Chondrocyte (in vitro differentiated cells): ENCODE measurements at regions not wholly inside any gene's neighbourhood (a gene's known extent, or its start where the extent isn't known, plus 50 kb on each side); places are given as distances from the start of the nearest gene placed in this dataset.
"Not testable (repeated sequence)": the region's sequence is repeated elsewhere in the genome, so short reads cannot be mapped to it uniquely, and the experiment has no call there.

Experiments
- DNase-seq: peaks from one replicate; pipeline ENCODE4 v3.0.0; 2021; ENCODE audit warnings: mixed read lengths, low spot score
- H3K27ac Mint-ChIP-seq: one replicate; pipeline ENCODE4 v1.8.0; 2021; ENCODE audit warnings: mild to moderate bottlenecking, moderate library complexity, mixed read lengths; ENCODE audit not compliant: unreplicated experiment
- H3K27me3 Mint-ChIP-seq: 2 replicates; pipeline ENCODE4 v1.8.0; 2021; ENCODE audit warnings: low read depth, mixed read lengths
- H3K36me3 Mint-ChIP-seq: 2 replicates; pipeline ENCODE4 v1.8.0; 2021; ENCODE audit warnings: low read depth, mixed read lengths
- H3K4me1 Mint-ChIP-seq: 2 replicates; pipeline ENCODE4 v1.8.0; 2021; ENCODE audit warnings: low read depth, mild to moderate bottlenecking, mixed read lengths
- H3K4me3 Mint-ChIP-seq: one replicate; pipeline ENCODE4 v1.8.0; 2021; ENCODE audit warnings: mild to moderate bottlenecking, moderate library complexity, mixed read lengths; ENCODE audit not compliant: unreplicated experiment
- H3K9me3 Mint-ChIP-seq: 2 replicates; pipeline ENCODE4 v1.8.0; 2021; ENCODE audit warnings: low read depth, mixed read lengths
- TF ChIP-seq, protein P1 (sequence below): fragments of 200-600 bp; sonication (generic); IDR thresholded peaks from 2 replicates; pipeline ENCODE4 v1.5.0; 2021; ENCODE audit warnings: antibody characterized with exemption, mild to moderate bottlenecking, moderate library complexity

DNA sequence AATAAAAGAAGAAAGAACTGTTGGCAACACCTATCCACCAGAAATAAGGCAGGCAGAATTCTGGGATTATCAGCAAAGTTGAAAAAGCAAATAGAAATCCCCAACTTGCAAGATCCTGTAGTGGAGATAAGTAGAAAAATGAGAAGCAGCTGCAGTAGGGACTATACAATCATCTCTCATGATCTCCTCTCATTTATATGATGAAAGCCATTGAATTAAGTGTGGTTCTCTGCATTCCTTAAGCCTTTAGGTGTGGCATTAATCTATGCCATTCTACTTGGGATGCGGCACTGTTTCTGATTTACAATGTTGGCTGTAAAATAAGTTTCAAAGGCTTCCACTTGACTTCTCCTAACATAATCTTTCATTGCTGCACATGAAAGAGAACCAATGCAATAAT is 869.8 kb downstream of the TRAM1L1 start:
- DNase-seq, result no peak
- no peaks in the 10 kb centered on the region for H3K4me1 Mint-ChIP-seq
- peaks cover 6% of the 10 kb centered on the region for H3K9me3 Mint-ChIP-seq
- TF ChIP-seq, protein P1, sequence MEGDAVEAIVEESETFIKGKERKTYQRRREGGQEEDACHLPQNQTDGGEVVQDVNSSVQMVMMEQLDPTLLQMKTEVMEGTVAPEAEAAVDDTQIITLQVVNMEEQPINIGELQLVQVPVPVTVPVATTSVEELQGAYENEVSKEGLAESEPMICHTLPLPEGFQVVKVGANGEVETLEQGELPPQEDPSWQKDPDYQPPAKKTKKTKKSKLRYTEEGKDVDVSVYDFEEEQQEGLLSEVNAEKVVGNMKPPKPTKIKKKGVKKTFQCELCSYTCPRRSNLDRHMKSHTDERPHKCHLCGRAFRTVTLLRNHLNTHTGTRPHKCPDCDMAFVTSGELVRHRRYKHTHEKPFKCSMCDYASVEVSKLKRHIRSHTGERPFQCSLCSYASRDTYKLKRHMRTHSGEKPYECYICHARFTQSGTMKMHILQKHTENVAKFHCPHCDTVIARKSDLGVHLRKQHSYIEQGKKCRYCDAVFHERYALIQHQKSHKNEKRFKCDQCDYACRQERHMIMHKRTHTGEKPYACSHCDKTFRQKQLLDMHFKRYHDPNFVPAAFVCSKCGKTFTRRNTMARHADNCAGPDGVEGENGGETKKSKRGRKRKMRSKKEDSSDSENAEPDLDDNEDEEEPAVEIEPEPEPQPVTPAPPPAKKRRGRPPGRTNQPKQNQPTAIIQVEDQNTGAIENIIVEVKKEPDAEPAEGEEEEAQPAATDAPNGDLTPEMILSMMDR, result no peak
- H3K27ac Mint-ChIP-seq, result no peak overlapping the region
- no peaks in the 10 kb centered on the region for H3K27me3 Mint-ChIP-seq
- no peak overlapping the region for H3K4me3 Mint-ChIP-seq
- no peaks in the 10 kb centered on the region for H3K36me3 Mint-ChIP-seq

DNA sequence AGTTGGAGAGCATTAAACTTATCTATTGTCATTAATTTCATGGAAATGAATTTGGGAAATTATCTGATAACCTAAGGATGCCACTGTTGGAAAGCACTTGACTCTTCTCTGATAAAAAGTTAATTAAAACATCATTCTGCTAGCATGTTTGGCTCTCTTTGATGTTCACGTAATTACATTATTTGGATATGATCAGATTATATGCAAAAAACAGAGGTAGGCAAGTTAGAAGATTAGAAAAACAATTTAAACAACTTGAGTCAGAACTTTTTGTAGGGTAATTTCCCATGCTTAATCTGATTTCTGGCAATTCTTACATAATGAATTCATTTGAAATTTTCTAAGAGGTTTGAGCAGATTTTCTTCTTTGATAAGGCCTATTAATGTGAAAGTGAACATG is 882.9 kb downstream of the TRAM1L1 start:
- TF ChIP-seq, protein P1, result no peak
- no peak for DNase-seq
- Mint-ChIP-seq H3K4me3 (no peak overlapping the region), H3K9me3 (no peaks in the 10 kb centered on the region), H3K36me3 (no peaks in the 10 kb centered on the region), H3K27ac (no peak overlapping the region), H3K27me3 (no peaks in the 10 kb centered on the region), H3K4me1 (no peaks in the 10 kb centered on the region)

DNA sequence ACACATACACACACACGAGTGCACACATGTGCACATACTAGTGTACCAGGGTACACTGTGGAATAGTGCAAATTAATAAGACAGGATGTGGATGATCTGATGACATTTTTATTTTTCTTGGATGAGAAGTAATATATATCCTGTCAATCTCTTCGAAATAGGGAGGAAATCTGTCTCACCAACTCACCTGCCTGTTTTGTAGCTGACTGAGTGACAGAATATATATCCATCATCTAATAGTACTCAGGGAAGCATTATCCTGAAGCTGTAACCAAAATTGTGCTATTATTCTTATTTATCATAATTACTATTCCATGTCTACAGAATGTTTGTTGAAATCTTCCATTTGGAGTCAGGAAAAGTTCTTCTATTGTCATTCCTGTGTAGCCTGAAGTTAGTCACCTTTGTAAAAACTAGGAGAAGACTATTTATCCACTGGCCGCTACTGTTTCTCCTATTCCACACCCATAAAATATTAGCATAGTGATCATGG is 888.0 kb downstream of the TRAM1L1 start:
- Mint-ChIP-seq H3K36me3 (no peaks in the 10 kb centered on the region), H3K4me1 (no peaks in the 10 kb centered on the region)

DNA sequence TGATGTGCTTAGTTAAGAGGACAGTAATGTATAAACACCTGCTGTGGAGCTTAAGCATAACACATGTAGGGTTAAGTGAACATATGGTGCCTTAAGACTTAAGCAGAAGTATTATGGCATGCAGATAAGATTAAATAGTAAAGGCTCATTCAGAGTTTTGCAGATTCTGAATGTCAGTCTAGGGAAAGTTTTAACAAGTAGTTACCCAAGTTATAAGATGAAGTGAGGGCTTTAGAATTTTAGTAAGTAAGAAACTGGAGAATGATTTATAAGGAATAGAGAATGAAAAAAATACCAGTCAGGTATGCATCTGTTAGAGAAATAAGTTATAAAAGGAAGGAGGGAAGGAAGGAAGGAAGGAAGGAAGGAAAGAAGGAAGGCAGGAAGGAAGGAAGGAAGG is 902.1 kb downstream of the TRAM1L1 start:
- Mint-ChIP-seq H3K27ac (no peak overlapping the region), H3K4me3 (no peak overlapping the region), H3K36me3 (no peaks in the 10 kb centered on the region), H3K9me3 (no peaks in the 10 kb centered on the region), H3K4me1 (peaks cover 3% of the 10 kb centered on the region), H3K27me3 (peaks cover 14% of the 10 kb centered on the region)
- no peak for DNase-seq
- TF ChIP-seq, protein P1, result no peak

More for the DNA sequence above, 888.0 kb downstream of the TRAM1L1 start:
- Mint-ChIP-seq H3K27ac (no peak overlapping the region), H3K9me3 (no peaks in the 10 kb centered on the region), H3K4me3 (no peak overlapping the region), H3K27me3 (peaks cover 1% of the 10 kb centered on the region)
- DNase-seq, result no peak
- TF ChIP-seq, protein P1, result no peak

DNA sequence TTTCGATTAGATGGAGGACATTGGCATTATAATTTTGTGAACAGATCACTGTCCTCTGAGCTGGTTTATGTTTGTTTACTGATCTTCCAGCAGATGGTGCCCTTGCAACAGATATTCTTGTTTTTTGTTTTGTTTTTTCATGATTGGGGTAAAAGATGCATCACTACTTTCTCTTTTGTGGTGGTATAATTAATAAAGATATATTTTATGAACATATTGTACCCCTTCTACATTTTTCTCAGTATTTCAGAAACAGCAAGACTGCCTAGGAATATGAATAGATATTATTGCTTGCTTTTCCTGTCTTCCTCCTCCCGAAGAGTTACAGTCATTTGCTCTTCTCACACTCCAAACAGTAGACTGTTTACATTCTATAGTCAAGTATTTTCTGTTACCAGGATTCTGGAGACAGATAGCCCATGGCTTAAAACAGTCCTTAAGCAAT is 905.2 kb downstream of the TRAM1L1 start:
- H3K4me3 Mint-ChIP-seq, result peak overlapping the region; percentile 3
- H3K36me3 Mint-ChIP-seq, result no peaks in the 10 kb centered on the region
- no peaks in the 10 kb centered on the region for H3K9me3 Mint-ChIP-seq
- peaks cover 3% of the 10 kb centered on the region for H3K4me1 Mint-ChIP-seq
- peaks cover 17% of the 10 kb centered on the region for H3K27me3 Mint-ChIP-seq
- TF ChIP-seq, protein P1, result peak; percentile 83
- H3K27ac Mint-ChIP-seq, result no peak overlapping the region
- DNase-seq, result no peak

DNA sequence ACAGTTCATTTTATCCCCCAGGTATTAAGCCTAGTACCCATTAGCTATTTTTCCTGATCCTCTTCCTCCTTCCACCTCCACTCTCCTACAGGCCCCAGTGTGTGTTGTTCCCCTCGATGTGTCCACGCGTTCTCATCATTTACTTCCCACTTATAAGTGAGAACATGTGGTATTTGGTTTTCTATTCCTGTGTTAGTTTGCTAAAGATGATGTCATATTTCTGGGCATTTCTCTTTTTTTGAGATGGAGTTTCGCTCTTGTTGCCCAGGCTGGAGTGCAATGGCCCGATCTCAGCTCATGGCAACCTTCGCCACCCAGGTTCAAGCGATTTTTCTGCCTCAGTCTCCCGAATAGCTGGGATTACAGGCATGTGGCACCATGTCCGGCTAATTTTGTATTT is 934.0 kb downstream of the TRAM1L1 start:
- H3K36me3 Mint-ChIP-seq, H3K27ac Mint-ChIP-seq, H3K27me3 Mint-ChIP-seq, H3K9me3 Mint-ChIP-seq, H3K4me1 Mint-ChIP-seq, DNase-seq, H3K4me3 Mint-ChIP-seq: not testable (repeated sequence)
